MCF 10A (cell line): ENCODE measurements at regions not wholly inside any gene's neighbourhood (a gene's known extent, or its start where the extent isn't known, plus 50 kb on each side); places are given as distances from the start of the nearest gene placed in this dataset.

Source experiments
- BruUV-seq: library from RNA; stranded (reverse); fragments of 400-500 nt; replicated peaks from 2 replicates; lab custom pipeline; 2021; lab: Mats Ljungman, UMichigan
- CTCF ChIA-PET: fragments of 300-600 bp; sonication (Branson Sonifier 250); formaldehyde crosslinking; extraction: SDS; loops from one replicate; lab custom pipeline; 2021; ENCODE audit warnings: antibody characterized with exemption, inconsistent platforms; lab: Yijun Ruan, JAX
- POLR2A ChIA-PET: fragments of 300-600, 350-650 bp; sonication (Branson Sonifier 250); formaldehyde crosslinking; extraction: SDS; loops from one replicate; lab custom pipeline; 2020; ENCODE audit warnings: antibody characterized with exemption, inconsistent platforms; lab: Yijun Ruan, JAX
- DNase-seq: peaks from one replicate; pipeline ENCODE4 v3.0.0-alpha.2; 2018; ENCODE audit not compliant: unreplicated experiment
- H3K27ac Mint-ChIP-seq: one replicate; pipeline ENCODE4 v1.8.0; 2022; ENCODE audit warnings: mild to moderate bottlenecking, low read depth, mixed read lengths; ENCODE audit not compliant: unreplicated experiment
- H3K27me3 Mint-ChIP-seq: one replicate; pipeline ENCODE4 v1.8.0; 2022; ENCODE audit warnings: mixed read lengths; ENCODE audit not compliant: insufficient read depth, unreplicated experiment
- H3K36me3 Mint-ChIP-seq: one replicate; pipeline ENCODE4 v1.8.0; 2022; ENCODE audit warnings: mild to moderate bottlenecking, moderate library complexity, mixed read lengths; ENCODE audit not compliant: insufficient read depth, unreplicated experiment
- H3K4me1 Mint-ChIP-seq: one replicate; pipeline ENCODE4 v1.8.0; 2022; ENCODE audit warnings: mixed read lengths; ENCODE audit not compliant: insufficient read depth, unreplicated experiment
- H3K4me3 Mint-ChIP-seq: one replicate; pipeline ENCODE4 v1.8.0; 2022; ENCODE audit warnings: mild to moderate bottlenecking, moderate library complexity, mixed read lengths; ENCODE audit not compliant: unreplicated experiment
- H3K9me3 Mint-ChIP-seq: one replicate; pipeline ENCODE4 v1.8.0; 2022; ENCODE audit warnings: mixed read lengths; ENCODE audit not compliant: unreplicated experiment
- CTCF ChIP-seq: fragments of 200-600 bp; IDR thresholded peaks from one replicate; pipeline ENCODE4 v1.8.0; 2022; ENCODE audit warnings: antibody characterized with exemption, mild to moderate bottlenecking; ENCODE audit not compliant: unreplicated experiment
- intact Hi-C: fragments of 100-400 bp; cut with micrococcal nuclease; formaldehyde crosslinking; loops from 2 replicates; pipeline ENCODE4 v1.14.1; 2022

- no peak for TF ChIP-seq CTCF
- intact Hi-C loops = no loop called here
- no peak for DNase-seq
- Mint-ChIP-seq H3K9me3 (no peaks in the 10 kb centered on the region), H3K36me3 (no peaks in the 10 kb centered on the region), H3K4me3 (no peak overlapping the region), H3K4me1 (no peaks in the 10 kb centered on the region), H3K27me3 (peaks cover 90% of the 10 kb centered on the region), H3K27ac (no peak overlapping the region)
- BruUV-seq = no TSS peak
- ChIA-PET CTCF (no interaction called here), POLR2A (interaction anchor here (0.8 kb wide), 1 partner anchor 78 kb away, joined by 5 read pairs; no protein-coding TSS in a partner anchor)
Observed at GRCh38 chr7:97466071-97466470, 265.8 kb upstream of the TAC1 start.

DNA sequence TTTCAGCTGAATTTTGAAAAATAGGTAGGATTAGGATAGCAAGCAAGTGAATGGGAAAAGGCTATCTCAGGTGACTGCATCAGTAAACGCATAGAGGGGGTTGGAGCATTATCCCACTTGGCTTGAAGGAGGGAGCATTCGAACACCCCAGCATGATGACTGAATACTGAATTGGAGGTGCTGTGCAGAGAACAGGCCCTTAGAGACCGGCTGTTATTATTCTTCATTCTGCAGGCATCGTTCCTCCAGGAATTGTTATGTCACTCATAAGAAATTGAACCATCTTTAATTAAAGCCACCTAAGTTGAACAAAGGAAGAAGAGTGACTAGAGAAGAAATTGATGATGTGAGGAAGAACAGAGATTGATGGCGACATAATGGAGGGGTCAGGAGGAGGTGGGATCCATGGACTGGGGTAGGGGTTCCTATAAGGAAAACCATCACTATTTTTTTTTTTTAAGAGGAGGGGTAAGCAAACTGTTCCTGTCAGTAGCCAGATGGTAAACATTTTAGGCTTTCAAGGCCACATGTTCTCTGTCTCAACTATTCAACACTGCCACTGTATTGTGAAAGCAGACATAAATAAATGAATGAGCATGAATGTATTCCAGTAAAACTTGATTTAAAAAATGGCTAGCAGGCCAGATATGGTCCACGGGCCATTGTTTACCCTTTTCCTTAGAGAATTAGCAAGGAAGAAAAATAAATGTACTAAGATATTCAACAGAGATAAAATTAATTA lies 264.7 kb upstream of the TAC1 start:
- Mint-ChIP-seq H3K27me3 (peaks cover 95% of the 10 kb centered on the region), H3K4me3 (no peak overlapping the region), H3K27ac (no peak overlapping the region), H3K4me1 (no peaks in the 10 kb centered on the region), H3K9me3 (no peaks in the 10 kb centered on the region), H3K36me3 (no peaks in the 10 kb centered on the region)
- no peak for TF ChIP-seq CTCF
- DNase-seq = no peak
- ChIA-PET POLR2A (interaction anchor here (0.6 kb wide), 1 partner anchor 188 kb away, joined by 3 read pairs; no protein-coding TSS in a partner anchor), CTCF (interaction anchor here (0.6 kb wide), 1 partner anchor 959 kb away, joined by 3 read pairs; no protein-coding TSS in a partner anchor)
- intact Hi-C loops = no loop called here
- BruUV-seq = no TSS peak

DNA sequence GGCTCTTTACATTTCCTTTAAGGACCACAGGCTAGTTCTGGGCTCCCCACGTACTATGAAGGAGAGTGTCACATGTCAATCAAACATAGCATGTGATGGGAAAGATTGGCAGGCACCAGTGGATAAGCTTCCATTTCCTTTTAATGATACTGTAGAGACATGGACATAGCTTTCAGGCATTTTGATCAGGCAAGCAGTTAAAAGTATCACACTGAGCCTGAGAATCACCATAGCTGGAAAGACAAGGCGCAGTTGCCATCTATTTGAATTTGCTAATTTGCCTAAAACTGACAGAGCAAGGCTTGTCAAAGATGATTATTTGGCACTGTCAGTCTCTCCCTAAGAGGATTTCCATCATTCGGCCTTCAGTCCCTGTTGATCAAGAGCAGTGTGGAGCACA lies 263.4 kb upstream of the TAC1 start:
- ChIA-PET CTCF (interaction anchor here (0.6 to 0.7 kb wide), 2 partner anchors 28 to 218 kb away, joined by 3 read pairs; no protein-coding TSS in a partner anchor), POLR2A (no interaction called here)
- H3K4me1 Mint-ChIP-seq = no peaks in the 10 kb centered on the region
- H3K4me3 Mint-ChIP-seq = no peak overlapping the region
- intact Hi-C loops = no loop called here
- no peaks in the 10 kb centered on the region for H3K36me3 Mint-ChIP-seq
- no peak overlapping the region for H3K27ac Mint-ChIP-seq
- no peak for TF ChIP-seq CTCF
- peaks cover 95% of the 10 kb centered on the region for H3K27me3 Mint-ChIP-seq
- BruUV-seq = no TSS peak
- no peak for DNase-seq
- H3K9me3 Mint-ChIP-seq = no peaks in the 10 kb centered on the region

GRCh38 chr7:97470726-97471125 lies 261.2 kb upstream of the TAC1 start:
- no peak overlapping the region for H3K27ac Mint-ChIP-seq
- H3K9me3 Mint-ChIP-seq = no peaks in the 10 kb centered on the region
- peaks cover 79% of the 10 kb centered on the region for H3K27me3 Mint-ChIP-seq
- no peak for DNase-seq
- TF ChIP-seq CTCF = no peak
- no peak overlapping the region for H3K4me3 Mint-ChIP-seq
- ChIA-PET POLR2A (no interaction called here), CTCF (no interaction called here)
- intact Hi-C loops = no loop called here
- H3K36me3 Mint-ChIP-seq = no peaks in the 10 kb centered on the region
- no peaks in the 10 kb centered on the region for H3K4me1 Mint-ChIP-seq
- no TSS peak for BruUV-seq
